Right atrium auricular region (tissue), 2 donors: ENCODE measurements at regions not wholly inside any gene's neighbourhood (a gene's known extent, or its start where the extent isn't known, plus 50 kb on each side); places are given as distances from the start of the nearest gene placed in this dataset.

Experiments
- DNase-seq: peaks from one replicate; pipeline ENCODE4 v3.0.0-alpha.2; 2019; ENCODE audit warnings: low spot score
- H3K27ac ChIP-seq, 2 donors: fragments of 200-600 bp; sonication (generic); 1 replicate in 1 of 2; 2 replicates in 1 of 2; pipeline ENCODE4 v1.5.1; 2016 to 2019
- H3K27me3 ChIP-seq, 2 donors: fragments of 200-600 bp; sonication (generic); one replicate each; pipeline versions ENCODE4 v1.5.1 to v1.6.0; 2017 to 2019
- H3K36me3 ChIP-seq: fragments of 200-600 bp; sonication (generic); one replicate; pipeline ENCODE4 v1.5.1; 2016
- H3K4me1 ChIP-seq, 2 donors: fragments of 200-600 bp; sonication (generic); one replicate each; pipeline versions ENCODE4 v1.5.1 to v1.6.0; 2017 to 2019
- H3K4me3 ChIP-seq, 2 donors: fragments of 200-600 bp; sonication (generic); 1 replicate in 1 of 2; 2 replicates in 1 of 2; pipeline ENCODE4 v1.5.1; 2017 to 2019; ENCODE audit warnings: mild to moderate bottlenecking in 1 of 2, moderate library complexity in 1 of 2
- H3K9me3 ChIP-seq, 2 donors: fragments of 200-600 bp; sonication (generic); one replicate each; pipeline ENCODE4 v1.5.1; 2019
- CTCF ChIP-seq, 2 donors: fragments of 200-600 bp; sonication (generic); IDR thresholded peaks; one replicate each; pipeline ENCODE4 v1.5.1; 2019; ENCODE audit warnings: antibody characterized with exemption in 2 of 2

DNA sequence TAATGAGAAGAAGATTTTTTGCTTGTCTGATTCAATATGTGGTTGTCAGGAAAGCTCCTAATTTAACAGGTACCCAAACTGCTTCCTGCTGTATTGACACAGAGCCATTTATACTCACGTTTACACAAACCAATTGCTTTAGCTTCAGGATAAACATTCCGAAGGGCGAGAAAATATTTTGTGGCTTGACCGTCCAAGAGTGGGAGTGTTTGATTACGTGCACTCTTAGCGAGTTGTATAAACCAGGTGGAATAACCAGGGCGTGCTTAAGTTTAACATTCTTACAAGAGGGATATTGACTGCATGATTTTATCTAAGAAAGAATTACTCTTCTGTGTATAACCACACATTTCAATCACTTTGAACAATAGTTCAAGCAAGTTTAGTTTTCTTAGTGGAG, 278.7 kb upstream of the TYRP1 start:
- DNase-seq = no peak
- Histone ChIP-seq H3K36me3 (no peaks in the 10 kb centered on the region), H3K27me3 (no peaks in the 10 kb centered on the region), H3K27ac (no peak overlapping the region), H3K4me3 (no peak overlapping the region), H3K4me1 (no peaks in the 10 kb centered on the region), H3K9me3 (no peaks in the 10 kb centered on the region)
- no peak for TF ChIP-seq CTCF (IDR thresholded peaks at IDR 0.05)

DNA sequence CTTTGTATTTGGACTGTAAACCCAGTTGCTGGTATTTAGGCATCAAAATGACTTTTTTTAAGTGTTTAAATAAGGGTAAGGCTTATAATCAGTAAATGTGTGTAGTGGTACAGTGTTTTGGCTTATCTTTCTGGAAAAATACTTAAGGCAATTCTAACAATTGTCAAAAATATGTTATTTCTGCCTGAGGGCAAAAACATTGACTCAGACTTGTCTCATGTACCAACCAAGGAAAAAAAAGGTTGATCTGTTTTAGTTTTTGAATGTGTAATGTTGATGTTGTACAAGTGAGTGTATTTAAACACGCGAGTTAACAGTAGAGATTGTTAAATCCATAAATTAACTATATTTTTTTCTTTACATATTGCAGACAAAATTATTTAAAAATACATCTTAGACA, 277.8 kb upstream of the TYRP1 start:
- Histone ChIP-seq H3K4me1 (no peaks in the 10 kb centered on the region), H3K4me3 (no peak overlapping the region), H3K27me3 (no peaks in the 10 kb centered on the region), H3K27ac (no peak overlapping the region), H3K9me3 (no peaks in the 10 kb centered on the region), H3K36me3 (no peaks in the 10 kb centered on the region)
- no peak for TF ChIP-seq CTCF (IDR thresholded peaks at IDR 0.05)
- DNase-seq = no peak

DNA sequence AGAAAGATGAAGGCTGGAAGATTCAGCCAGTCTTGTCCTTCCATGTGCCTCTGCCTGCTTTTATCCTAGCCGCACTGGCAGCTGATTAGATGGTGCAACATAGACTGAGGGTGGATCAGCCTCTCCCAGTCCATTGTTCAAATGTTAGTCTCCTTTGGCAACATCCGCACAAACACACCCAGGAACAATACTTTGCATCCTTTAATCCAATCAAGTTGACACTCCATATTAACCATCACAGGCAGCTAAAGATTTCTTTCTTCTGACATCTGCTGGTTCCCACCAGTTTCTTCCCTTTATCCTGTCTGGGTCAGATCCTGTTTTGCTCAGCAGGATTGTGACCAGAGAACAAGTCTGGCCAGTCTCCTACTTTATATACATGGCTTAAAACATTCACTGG, 276.5 kb upstream of the TYRP1 start:
- H3K36me3 ChIP-seq = no peaks in the 10 kb centered on the region
- no peaks in the 10 kb centered on the region for H3K4me1 ChIP-seq
- no peaks in the 10 kb centered on the region for H3K27me3 ChIP-seq
- no peaks in the 10 kb centered on the region for H3K9me3 ChIP-seq
- no peak overlapping the region for H3K27ac ChIP-seq
- TF ChIP-seq CTCF (IDR thresholded peaks at IDR 0.05) = no peak
- no peak for DNase-seq
- no peak overlapping the region for H3K4me3 ChIP-seq

GRCh38 chr9:12424243-12424642, 268.9 kb upstream of the TYRP1 start:
- Histone ChIP-seq H3K4me3 (no peak overlapping the region), H3K4me1 (no peaks in the 10 kb centered on the region), H3K36me3 (no peaks in the 10 kb centered on the region), H3K27me3 (no peaks in the 10 kb centered on the region), H3K9me3 (no peaks in the 10 kb centered on the region), H3K27ac (no peak overlapping the region)
- TF ChIP-seq CTCF (IDR thresholded peaks at IDR 0.05) = no peak
- DNase-seq = no peak

DNA sequence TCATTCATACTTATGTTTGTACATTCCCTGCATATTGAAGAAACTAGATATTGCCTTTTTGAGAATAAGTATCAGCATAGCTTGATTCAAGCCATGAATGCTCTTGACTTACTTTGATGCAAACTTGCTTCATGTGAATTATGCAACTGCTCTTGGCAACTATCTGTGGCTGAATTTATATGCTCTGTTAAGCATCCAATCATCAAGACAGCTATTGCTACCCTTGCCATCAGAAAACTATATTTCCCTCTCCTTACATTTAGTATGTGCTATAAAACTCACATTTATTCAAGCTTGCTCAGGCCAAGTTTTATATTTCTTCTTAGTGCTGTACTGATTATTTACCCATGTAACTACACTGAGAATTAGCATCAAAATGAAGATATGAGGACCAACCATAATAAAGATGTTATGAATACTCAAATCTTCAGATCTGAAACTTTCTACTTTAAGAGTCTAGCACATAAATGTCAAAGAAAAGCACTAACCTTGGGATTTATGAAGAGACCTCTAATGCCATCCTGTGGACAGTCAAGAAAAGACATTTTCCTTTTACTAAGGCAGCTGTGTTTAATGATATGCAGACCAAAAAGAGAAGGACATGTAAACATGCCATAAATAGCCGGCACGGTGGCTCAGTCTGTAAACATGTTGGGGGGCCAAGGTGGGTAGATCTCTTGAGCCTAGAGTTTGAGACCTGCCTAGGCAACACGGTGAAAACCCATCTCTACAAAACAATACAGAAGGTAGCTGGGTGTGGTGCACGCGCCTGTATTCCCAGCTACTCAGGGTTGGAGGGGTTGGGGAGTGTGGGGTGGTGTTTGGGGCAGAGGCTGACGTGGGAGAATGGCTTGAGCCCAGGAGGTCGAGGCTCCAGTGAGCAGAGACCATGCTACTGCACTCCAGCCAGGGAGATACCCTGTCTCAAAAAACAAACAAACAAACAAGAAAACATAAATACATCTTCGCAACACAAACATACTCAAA, 267.0 kb upstream of the TYRP1 start:
- Histone ChIP-seq H3K36me3 (no peaks in the 10 kb centered on the region), H3K4me1 (no peaks in the 10 kb centered on the region), H3K4me3 (no peak overlapping the region), H3K27ac (no peak overlapping the region), H3K9me3 (no peaks in the 10 kb centered on the region), H3K27me3 (no peaks in the 10 kb centered on the region)
- no peak for TF ChIP-seq CTCF (IDR thresholded peaks at IDR 0.05)
- no peak for DNase-seq
